HCT116 (cell line): ENCODE measurements at regions not wholly inside any gene's neighbourhood (a gene's known extent, or its start where the extent isn't known, plus 50 kb on each side); places are given as distances from the start of the nearest gene placed in this dataset.

Source experiments
- ATAC-seq: fragments of 200-7000 bp; cut with Tn5 transposase; 2 replicates; pipeline ENCODE4 v1.9.1; 2020; ENCODE audit warnings: mild to moderate bottlenecking, moderate library complexity
- BruUV-seq: library from RNA; stranded (reverse); fragments of 400-500 nt; replicated peaks from 2 replicates; lab custom pipeline; 2021; lab: Mats Ljungman, UMichigan
- CTCF ChIA-PET: fragments of 300-600 bp; sonication (Branson Sonifier 250); formaldehyde crosslinking; loops from one replicate; lab custom pipeline; 2021; ENCODE audit warnings: antibody characterized with exemption; lab: Charles Lee
- POLR2A ChIA-PET: fragments of 300-600, 350-600 bp; sonication (Branson Sonifier 250); formaldehyde crosslinking; loops from one replicate; lab custom pipeline; 2021; ENCODE audit warnings: antibody characterized with exemption; lab: Charles Lee
- RAD21 ChIA-PET, 2 experiments: fragments of 300-600 bp; sonication (Branson Sonifier 250); formaldehyde crosslinking; loops; one replicate each; lab custom pipeline; 2023; ENCODE audit warnings: low total read pairs in 2 of 2; ENCODE audit not compliant: uncharacterized antibody in 2 of 2, unreplicated experiment in 2 of 2, low non-redundant PET in 1 of 2; lab: Charles Lee
- DNase-seq: peaks from one replicate; pipeline ENCODE4 v3.0.0-alpha.2; 2010; ENCODE audit warnings: low read depth, low spot score
- H2AFZ ChIP-seq: fragments of 200-600 bp; shearing (Covaris generic), sonication (generic); 2 replicates; pipeline ENCODE4 v1.6.1; 2017; ENCODE audit warnings: low read depth, mixed run types, mixed read lengths, antibody characterized with exemption, low read length; ENCODE audit not compliant: poor library complexity, severe bottlenecking
- H3K27ac ChIP-seq: 2 replicates; pipeline ENCODE4 v1.5.1; 2012; ENCODE audit warnings: low read depth, low read length
- H3K27me3 ChIP-seq: fragments of 200-600 bp; sonication (generic); 2 replicates; pipeline ENCODE4 v1.6.1; 2016; ENCODE audit warnings: mixed run types, low read length, mixed read lengths; ENCODE audit not compliant: insufficient read depth
- H3K36me3 ChIP-seq, 2 experiments: fragments of 200-500 bp in 1 of 2; fragments of 200-600 bp in 1 of 2; sonication (Bioruptor generic) in 1 of 2; sonication (generic) in 1 of 2; 2 replicates each; pipeline versions ENCODE4 v1.5.1 to v1.6.1; 2014 to 2016; ENCODE audit warnings: low read length in 2 of 2, inconsistent platforms in 1 of 2, mixed read lengths in 1 of 2, mixed run types in 1 of 2; ENCODE audit not compliant: insufficient read depth in 2 of 2, control insufficient read depth in 1 of 2
- H3K4me1 ChIP-seq, 2 experiments: fragments of 200-600 bp in 1 of 2; sonication (generic) in 1 of 2; 2 replicates each; pipeline versions ENCODE4 v1.5.1 to v1.6.1; 2012 to 2017; ENCODE audit warnings: low read length in 2 of 2, inconsistent platforms in 1 of 2, mild to moderate bottlenecking in 1 of 2, mixed read lengths in 1 of 2, mixed run types in 1 of 2, moderate library complexity in 1 of 2; ENCODE audit not compliant: insufficient read depth in 2 of 2, control insufficient read depth in 1 of 2
- H3K4me2 ChIP-seq: fragments of 200-600 bp; sonication (generic); 2 replicates; pipeline ENCODE4 v1.6.1; 2017; ENCODE audit warnings: mixed run types, low read length, mixed read lengths
- H3K4me3 ChIP-seq, 2 experiments: fragments of 200-600 bp in 1 of 2; sonication (generic) in 1 of 2; replicated peaks in 1 of 2; 2 replicates each; pipeline ENCODE4 v1.5.1; 2011 to 2016; ENCODE audit warnings: low read length in 2 of 2, control low read depth in 1 of 2, low read depth in 1 of 2, mild to moderate bottlenecking in 1 of 2, mixed read lengths in 1 of 2, mixed run types in 1 of 2
- H3K79me2 ChIP-seq: fragments of 200-600 bp; sonication (generic); 2 replicates; pipeline ENCODE4 v1.6.1; 2017; ENCODE audit warnings: mild to moderate bottlenecking, mixed run types, low read length, moderate library complexity, mixed read lengths; ENCODE audit not compliant: insufficient read depth
- H3K9ac ChIP-seq: fragments of 200-600 bp; sonication (generic); 2 replicates; pipeline ENCODE4 v1.6.1; 2016; ENCODE audit warnings: low read length, mixed read lengths
- H3K9me2 ChIP-seq: fragments of 200-600 bp; sonication (generic), shearing (Covaris generic); 2 replicates; pipeline ENCODE4 v1.6.1; 2017; ENCODE audit warnings: mixed run types, mild to moderate bottlenecking, moderate library complexity; ENCODE audit not compliant: insufficient read depth
- H3K9me3 ChIP-seq, 2 experiments: fragments of 200-500 bp in 1 of 2; fragments of 200-600 bp in 1 of 2; sonication (Bioruptor generic) in 1 of 2; sonication (generic) in 1 of 2; 2 replicates each; pipeline ENCODE4 v1.6.1; 2014 to 2017; ENCODE audit warnings: low read length in 2 of 2, mixed read lengths in 2 of 2, inconsistent platforms in 1 of 2, low read depth in 1 of 2, mild to moderate bottlenecking in 1 of 2, mixed run types in 1 of 2, moderate library complexity in 1 of 2; ENCODE audit not compliant: control insufficient read depth in 1 of 2, insufficient read depth in 1 of 2
- H4K20me1 ChIP-seq: fragments of 200-600 bp; sonication (generic), shearing (Covaris generic); 2 replicates; pipeline ENCODE4 v1.6.1; 2017; ENCODE audit warnings: mixed run types, mild to moderate bottlenecking, moderate library complexity; ENCODE audit not compliant: insufficient read depth
- ATF3 ChIP-seq: IDR thresholded peaks from 2 replicates; pipeline ENCODE4 v1.6.1; 2012
- CBX3 ChIP-seq: IDR thresholded peaks from 2 replicates; pipeline ENCODE4 v1.6.1; 2012; ENCODE audit warnings: low read depth
- CEBPB ChIP-seq: IDR thresholded peaks from 2 replicates; pipeline ENCODE4 v1.6.1; 2012; ENCODE audit warnings: low read depth
- CTCF ChIP-seq, 3 experiments: fragments of 200-600 bp in 1 of 3; sonication (generic) in 1 of 3; IDR thresholded peaks in 2 of 3; conservative IDR thresholded peaks in 1 of 3; 2 replicates each; pipeline ENCODE4 v1.5.1; 2012 to 2017; ENCODE audit warnings: low read depth in 2 of 3, low read length in 2 of 3, antibody characterized with exemption in 1 of 3, borderline replicate concordance in 1 of 3, control low read depth in 1 of 3, mild to moderate bottlenecking in 1 of 3, mixed read lengths in 1 of 3, mixed run types in 1 of 3, moderate library complexity in 1 of 3; ENCODE audit not compliant: insufficient read depth in 1 of 3
- EZH2 ChIP-seq: fragments of 200-600 bp; sonication (generic); IDR thresholded peaks from 2 replicates; pipeline ENCODE4 v1.6.1; 2017; ENCODE audit warnings: antibody characterized with exemption, mixed run types
- EZH2phosphoT487 ChIP-seq: fragments of 200-600 bp; IDR thresholded peaks from 2 replicates; pipeline ENCODE4 v1.6.1; 2018; ENCODE audit warnings: antibody characterized with exemption, borderline replicate concordance
- FOSL1 ChIP-seq: IDR thresholded peaks from 2 replicates; pipeline ENCODE4 v1.6.1; 2012; ENCODE audit warnings: low read depth
- POLR2A ChIP-seq: IDR thresholded peaks from 2 replicates; pipeline ENCODE4 v1.7.0; 2011; ENCODE audit warnings: borderline replicate concordance; ENCODE audit not compliant: insufficient read depth, insufficient read length; ENCODE audit errors: extremely low read depth
- SIN3A ChIP-seq: IDR thresholded peaks from 2 replicates; pipeline ENCODE4 v1.6.1; 2012; ENCODE audit warnings: low read depth
- SRF ChIP-seq: IDR thresholded peaks from 2 replicates; pipeline ENCODE4 v1.6.1; 2012; ENCODE audit warnings: low read depth
- YY1 ChIP-seq: IDR thresholded peaks from 2 replicates; pipeline ENCODE4 v1.6.1; 2011; ENCODE audit warnings: low read length, low read depth, moderate library complexity, mild to moderate bottlenecking; ENCODE audit not compliant: insufficient replicate concordance; ENCODE audit errors: extremely low read depth
- ZNF274 ChIP-seq: fragments of 200-500 bp; sonication (Bioruptor generic); IDR thresholded peaks from 2 replicates; pipeline ENCODE4 v1.6.1; 2014; ENCODE audit warnings: mild to moderate bottlenecking, low read depth, low read length, inconsistent platforms
- intact Hi-C: fragments of 100-400 bp; cut with micrococcal nuclease; formaldehyde crosslinking; loops from 2 replicates; pipeline ENCODE4 v1.10.0; 2022

- ChIA-PET POLR2A (interaction anchor here (0.5 kb wide), 1 partner anchor 950 kb away, joined by 3 read pairs; no protein-coding TSS in a partner anchor), CTCF (no interaction called here), RAD21 (no interaction called here)
- H3K27me3 ChIP-seq = no peaks in the 10 kb centered on the region
- intact Hi-C loops = no loop called here
- H3K9me3 ChIP-seq = no peaks in the 10 kb centered on the region
- no peaks in the 10 kb centered on the region for H4K20me1 ChIP-seq
- H3K36me3 ChIP-seq = no peaks in the 10 kb centered on the region
- ATAC-seq (no peak), DNase-seq (no peak)
- H3K4me1 ChIP-seq = no peaks in the 10 kb centered on the region
- no peaks in the 10 kb centered on the region for H3K79me2 ChIP-seq
- H3K4me3 ChIP-seq = no peak overlapping the region
- H2AFZ ChIP-seq = no peak overlapping the region
- H3K9ac ChIP-seq = no peak overlapping the region
- no peak overlapping the region for H3K4me2 ChIP-seq
- no peaks in the 10 kb centered on the region; the same call in 1 of the 2 replicates for H3K9me2 ChIP-seq
- H3K27ac ChIP-seq = no peak overlapping the region
- BruUV-seq = no TSS peak
- TF ChIP-seq CBX3 (no peak), ATF3 (no peak), SIN3A (no peak), EZH2phosphoT487 (no peak), EZH2 (no peak), YY1 (no peak), CEBPB (no peak)
Observed at GRCh38 chr3:148106062-148106461, 591.6 kb upstream of the AGTR1 start.

GRCh38 chr3:148126956-148127355, 570.7 kb upstream of the AGTR1 start:
- RAD21 ChIA-PET = no interaction called here
- Histone ChIP-seq H3K27ac (no peak overlapping the region), H3K4me3 (no peak overlapping the region)
- no peak for TF ChIP-seq CTCF (IDR thresholded peaks at IDR 0.05 in 2 of 3, conservative IDR thresholded peaks at IDR 0.05 in 1 of 3; ENCODE audit: borderline replicate concordance in 1 of 3, insufficient read depth in 1 of 3, low read depth in 2 of 3, low read length in 2 of 3)
- no peak for TF ChIP-seq EZH2phosphoT487
- TF ChIP-seq ZNF274 = no peak
- no peak for TF ChIP-seq SRF
- TF ChIP-seq CEBPB = no peak
- TF ChIP-seq POLR2A = no peak
- no peak for TF ChIP-seq FOSL1
- TF ChIP-seq CBX3 = no peak
- TF ChIP-seq, all 23 proteins: peak for 0
- H4K20me1 ChIP-seq = no peaks in the 10 kb centered on the region
- H3K9ac ChIP-seq = no peak overlapping the region
- no peaks in the 10 kb centered on the region for H3K27me3 ChIP-seq
- ChIA-PET CTCF (no interaction called here), POLR2A (no interaction called here)
- DNase-seq = no peak
- ATAC-seq = no peak
- H2AFZ ChIP-seq = peak overlapping the region; percentile 7
- BruUV-seq = no TSS peak
- H3K79me2 ChIP-seq = no peaks in the 10 kb centered on the region
- H3K9me3 ChIP-seq = no peaks in the 10 kb centered on the region
- no peaks in the 10 kb centered on the region for H3K9me2 ChIP-seq
- H3K4me2 ChIP-seq = peak overlapping the region; percentile 15; the same call in 1 of the 2 replicates
- intact Hi-C loops = no loop called here
- peaks cover 0 to 8% of the 10 kb centered on the region in 2 experiments; a peak in 2 of 4 replicates for H3K4me1 ChIP-seq
- no peaks in the 10 kb centered on the region for H3K36me3 ChIP-seq
